SK-MEL-5 (cell line): ENCODE measurements at regions not wholly inside any gene's neighbourhood (a gene's known extent, or its start where the extent isn't known, plus 50 kb on each side); places are given as distances from the start of the nearest gene placed in this dataset.

Experiments used
- DNase-seq: peaks from one replicate; pipeline ENCODE4 v3.0.0-alpha.2; 2016; ENCODE audit warnings: low read depth, low spot score
- in situ Hi-C: cut with HindIII; loops from 2 replicates; pipeline ENCODE4 v1.10.0; 2016; ENCODE audit warnings: low sequenced_read_pairs, high pct_unique_total_duplicates, low pct_unique_long_range_greater_than_20kb

DNA sequence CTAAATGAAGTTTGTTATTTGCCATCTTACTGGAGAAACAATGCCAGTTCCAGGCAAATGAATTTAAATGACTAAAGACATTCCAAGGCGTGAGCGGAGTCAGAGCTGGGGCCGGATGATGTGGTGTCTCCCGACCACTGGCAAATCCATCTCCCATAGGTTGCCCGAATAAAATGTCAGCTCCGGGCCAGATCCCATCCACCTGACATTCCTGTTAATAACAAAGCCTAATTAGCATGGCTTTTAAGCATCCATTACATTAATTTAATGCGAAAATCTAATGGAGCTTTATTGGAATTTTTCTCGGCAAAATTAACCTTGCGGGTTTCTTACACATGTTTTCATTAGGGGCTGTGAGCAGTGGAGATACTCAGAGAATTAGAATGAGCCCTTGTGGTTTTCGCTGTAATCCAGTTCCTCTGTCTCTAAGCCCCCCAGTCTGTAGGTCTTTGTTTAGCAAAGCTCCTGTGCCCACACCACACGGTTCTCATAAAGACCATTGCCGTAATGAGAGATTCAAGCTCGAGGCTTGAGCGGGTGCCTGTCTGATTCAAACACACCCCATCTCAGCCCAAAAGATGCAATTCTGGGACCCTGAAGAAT, 123.3 kb downstream of the CCT6B start:
- in situ Hi-C loops, result no loop called here
- DNase-seq, result no peak

DNA sequence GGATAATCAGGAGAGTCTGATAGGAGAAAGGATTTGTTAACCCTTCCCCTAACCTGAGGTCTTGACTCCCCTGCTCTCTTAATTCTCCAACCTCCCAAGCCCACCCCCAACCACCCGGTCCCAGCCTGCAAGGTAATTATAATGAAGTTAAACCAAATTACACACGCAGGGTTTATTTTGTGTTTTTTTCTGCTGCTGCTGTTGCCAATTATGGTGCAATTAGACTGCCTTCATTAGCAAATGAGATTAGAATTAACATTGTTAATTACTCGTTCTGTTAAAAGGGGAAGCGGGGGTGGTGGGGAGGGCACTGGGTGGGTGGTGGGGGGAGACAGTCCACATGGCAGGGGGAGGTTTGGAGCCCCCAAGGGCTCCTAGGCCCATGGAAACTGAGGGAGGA, 128.9 kb downstream of the CCT6B start:
- DNase-seq, result no peak
- in situ Hi-C loops, result no loop called here

DNA sequence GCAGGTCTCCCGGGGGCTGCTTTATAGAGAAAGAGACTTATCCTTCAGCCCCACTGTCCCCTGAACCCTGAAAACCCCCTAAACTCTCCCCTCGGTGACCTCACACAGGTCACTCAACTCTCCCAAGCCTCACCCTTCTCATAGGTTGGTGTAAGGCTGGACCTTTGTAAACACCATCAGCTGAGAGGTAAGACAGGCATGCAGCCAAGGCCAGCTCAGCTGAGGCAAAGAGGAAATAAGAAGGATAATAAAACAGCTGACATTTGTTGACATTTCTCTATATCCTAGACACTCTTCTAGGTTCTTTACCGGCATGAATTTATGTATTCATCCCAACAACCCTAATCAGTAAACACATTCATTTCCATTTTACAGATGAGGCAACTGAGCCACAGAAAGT, 134.3 kb downstream of the CCT6B start:
- in situ Hi-C loops, result no loop called here
- DNase-seq, result no peak

- peak; percentile 7 for DNase-seq
- in situ Hi-C loops, result no loop called here
Observed at GRCh38 chr17:34826332-34826731, 134.9 kb downstream of the CCT6B start.

DNA sequence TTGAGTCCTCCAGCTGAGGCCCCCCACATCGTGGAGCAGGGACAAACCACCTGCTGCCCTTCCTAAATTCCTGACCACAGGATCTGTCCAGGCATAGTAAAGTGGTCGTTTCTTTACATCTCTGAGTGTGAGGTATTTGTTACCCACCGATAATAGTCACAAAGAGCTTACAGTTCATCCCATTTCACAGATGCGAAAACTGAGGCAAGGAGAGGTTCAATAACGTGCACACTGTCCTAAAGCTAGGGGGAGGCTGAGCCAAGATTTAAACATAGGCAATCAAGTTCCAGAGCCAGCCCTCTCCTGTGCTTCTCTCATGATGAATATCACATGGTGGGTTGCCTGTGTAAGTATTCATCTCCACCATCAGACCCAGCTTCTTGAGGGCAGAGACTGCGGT, 135.4 kb downstream of the CCT6B start:
- in situ Hi-C loops, result no loop called here
- DNase-seq, result peak; percentile 3

DNA sequence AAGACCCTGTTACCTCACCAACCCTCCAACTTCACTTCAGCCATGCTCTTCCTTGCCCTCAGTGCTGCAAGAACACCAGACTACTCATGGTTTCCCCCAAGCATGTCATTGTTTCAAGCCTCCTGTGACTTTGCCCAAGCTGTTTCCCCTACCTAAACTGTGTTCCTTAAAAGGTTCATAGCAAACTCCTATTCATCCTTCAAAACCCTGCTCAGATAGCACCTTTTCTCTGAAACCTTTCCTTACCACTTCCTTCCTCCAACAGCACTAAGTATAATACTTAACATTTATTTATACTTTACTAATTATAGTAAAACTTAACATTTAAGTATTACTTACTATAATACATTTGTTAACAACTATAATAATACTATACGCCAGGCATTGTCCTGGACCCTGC, 136.2 kb downstream of the CCT6B start:
- in situ Hi-C loops, result no loop called here

DNA sequence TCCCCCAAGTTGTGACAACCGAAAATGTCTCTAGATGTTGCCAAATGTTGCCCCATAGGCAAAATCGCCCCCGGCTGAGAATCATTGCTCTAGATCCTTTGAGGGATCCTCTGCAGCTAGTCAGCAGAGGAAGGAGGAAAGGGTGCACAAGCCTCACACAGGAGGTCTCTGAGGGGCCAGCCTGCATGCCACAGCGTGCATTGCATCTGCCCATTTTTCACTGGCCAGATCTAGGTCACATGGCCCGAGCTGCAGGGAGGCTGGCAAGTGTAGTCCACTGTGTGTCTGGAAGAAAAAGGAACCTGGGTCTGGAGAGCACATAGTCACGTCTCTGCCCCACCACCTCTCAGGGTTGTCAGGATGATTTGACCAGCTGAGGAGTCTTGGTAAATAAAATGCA, 138.2 kb downstream of the CCT6B start:
- in situ Hi-C loops, result no loop called here
- no peak for DNase-seq

More for the DNA sequence above, 136.2 kb downstream of the CCT6B start:
- DNase-seq, result no peak

- in situ Hi-C loops, result no loop called here
- no peak for DNase-seq
Observed at GRCh38 chr17:34822007-34822739, 139.1 kb downstream of the CCT6B start.

- DNase-seq, result no peak
- in situ Hi-C loops, result no loop called here
Observed at GRCh38 chr17:34820922-34821321, 140.3 kb downstream of the CCT6B start.

GRCh38 chr17:34820248-34820801, 140.9 kb downstream of the CCT6B start:
- in situ Hi-C loops, result no loop called here
- no peak for DNase-seq

DNA sequence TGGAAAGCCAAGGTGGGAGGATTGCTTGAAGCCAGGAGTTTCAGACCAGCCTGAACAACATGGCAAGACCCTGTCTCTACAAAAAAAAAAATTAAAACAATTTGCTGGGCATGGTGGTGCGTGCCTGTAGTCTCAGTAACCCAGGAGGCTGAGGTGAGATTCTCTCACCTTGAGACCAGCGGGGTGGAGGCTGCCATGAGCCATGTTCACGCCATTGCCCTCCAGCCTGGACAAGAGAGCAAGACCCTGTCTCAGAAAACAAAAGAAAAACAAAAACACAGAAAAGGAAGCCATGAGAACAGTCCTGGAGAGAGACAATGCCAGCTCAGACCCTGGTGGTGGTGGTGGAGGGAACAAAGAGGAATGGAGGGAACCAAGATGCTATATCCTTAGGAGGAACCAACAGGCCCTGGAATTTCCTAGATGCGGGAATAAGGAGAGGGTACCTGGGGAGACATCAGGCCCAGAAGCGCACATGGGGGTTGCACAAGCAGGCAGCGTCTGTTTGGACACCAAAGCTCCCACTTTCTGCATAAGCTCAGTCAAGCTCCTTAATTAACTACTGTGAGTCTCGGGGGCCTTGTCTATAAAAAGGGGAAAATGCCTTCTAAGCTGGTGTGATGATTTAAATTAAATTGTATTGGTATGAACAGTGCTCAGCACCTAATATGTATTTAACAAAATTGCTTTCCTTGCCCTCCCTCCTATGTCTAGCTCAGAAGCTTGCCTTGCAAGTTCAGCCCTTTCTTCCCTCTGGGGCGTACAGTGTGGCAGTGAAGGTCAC, 143.8 kb downstream of the CCT6B start:
- in situ Hi-C loops, result no loop called here
- no peak for DNase-seq

- no peak for DNase-seq
- in situ Hi-C loops, result no loop called here
Observed at GRCh38 chr17:34816848-34817247, 144.4 kb downstream of the CCT6B start.

GRCh38 chr17:34813290-34813689, 148.0 kb downstream of the CCT6B start:
- DNase-seq, result no peak
- in situ Hi-C loops, result no loop called here

- DNase-seq, result no peak
- in situ Hi-C loops, result no loop called here
Observed at GRCh38 chr17:34811561-34811960, 149.7 kb downstream of the CCT6B start.

DNA sequence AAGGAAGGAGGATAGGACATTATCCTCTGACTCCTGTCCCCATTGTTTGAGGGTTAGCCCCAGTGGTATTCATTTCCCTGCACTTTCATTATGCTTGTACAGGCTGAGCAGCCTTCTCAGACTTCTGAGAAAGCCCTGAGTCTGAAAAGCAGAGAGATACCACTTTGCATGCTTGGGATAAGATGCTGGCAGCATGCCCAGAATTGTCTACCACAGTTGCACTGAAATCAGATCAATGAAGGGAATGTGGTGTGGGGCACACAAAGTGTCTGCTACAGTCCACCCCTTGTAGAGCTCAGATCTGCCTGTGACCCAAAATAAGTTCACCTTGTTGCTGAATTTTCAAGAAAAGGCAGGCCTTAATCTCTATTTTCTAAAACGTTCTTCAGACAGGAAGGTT, 160.6 kb downstream of the CCT6B start:
- no peak for DNase-seq
- in situ Hi-C loops, result no loop called here

- in situ Hi-C loops, result no loop called here
- no peak for DNase-seq
Observed at GRCh38 chr17:34799751-34800150, 161.5 kb downstream of the CCT6B start.

- DNase-seq, result no peak
- in situ Hi-C loops, result no loop called here
Observed at GRCh38 chr17:34798581-34798980, 162.7 kb downstream of the CCT6B start.

- in situ Hi-C loops, result no loop called here
- peak; percentile 23 for DNase-seq
Observed at GRCh38 chr17:34797720-34798119, 163.5 kb downstream of the CCT6B start.
